ENCODE measurements at regions not wholly inside any gene's neighbourhood (a gene's known extent, or its start where the extent isn't known, plus 50 kb on each side); places are given as distances from the start of the nearest gene placed in this dataset.

GRCh38 chr4:136484996-136485395 lies 1047.3 kb downstream of the PCDH18 start:
- CTCF ChIA-PET: interaction anchor here (0.6 kb wide), 1 partner anchor 194 kb away, joined by 3 read pairs; no protein-coding TSS in a partner anchor
- no TSS peak for BruUV-seq (replicated peaks)
- no peaks in the 10 kb centered on the region for H3K79me2 ChIP-seq (ENCODE audit: low read length)

GRCh38 chr4:136476753-136477152 lies 1055.5 kb downstream of the PCDH18 start:
- DNase-seq (no peak), ATAC-seq (no peak)
- Histone ChIP-seq H3F3A (ENCODE audit: low read length, unreplicated experiment) (no peaks in the 10 kb centered on the region), H3K9me2 (replicated peaks; ENCODE audit: low read length) (no peaks in the 10 kb centered on the region), H2AFZ (ENCODE audit: low read length) (no peak overlapping the region), H3K27ac (ENCODE audit: low read length) (no peak overlapping the region), H3K27me3 (ENCODE audit: low read length) (no peaks in the 10 kb centered on the region), H3K4me3 (ENCODE audit: low read length) (no peak overlapping the region), H3K36me3 (ENCODE audit: low read depth, low read length) (no peaks in the 10 kb centered on the region), H3K79me2 (ENCODE audit: low read length) (no peaks in the 10 kb centered on the region), H4K20me1 (ENCODE audit: low read length) (no peaks in the 10 kb centered on the region), H3K9ac (ENCODE audit: low read length) (no peak overlapping the region), H3K9me3 (ENCODE audit: low read length) (no peaks in the 10 kb centered on the region), H3K4me1 (ENCODE audit: insufficient read depth, low read length) (no peaks in the 10 kb centered on the region), H3K4me2 (ENCODE audit: low read length) (no peak overlapping the region)
- BruUV-seq (replicated peaks): no TSS peak
- ChIA-PET CTCF (no interaction called here), POLR2A (ENCODE audit: unreplicated experiment) (no interaction called here)
- no peak for TF ChIP-seq EZH2 (IDR thresholded peaks at IDR 0.05; ENCODE audit: low read length, unreplicated experiment)
- TF ChIP-seq EZH2phosphoT487 (IDR thresholded peaks at IDR 0.05; ENCODE audit: borderline replicate concordance, low read length): no peak
- no peak for TF ChIP-seq CTCF (conservative IDR thresholded peaks at IDR 0.05; ENCODE audit: low read depth, low read length)
- intact Hi-C loops (cut with micrococcal nuclease): no loop called here

More at GRCh38 chr4:136484996-136485395, 1047.3 kb downstream of the PCDH18 start:
- TF ChIP-seq EZH2phosphoT487 (IDR thresholded peaks at IDR 0.05; ENCODE audit: borderline replicate concordance, low read length): no peak
- no peak for TF ChIP-seq CTCF (conservative IDR thresholded peaks at IDR 0.05; ENCODE audit: low read depth, low read length)
- TF ChIP-seq EZH2 (IDR thresholded peaks at IDR 0.05; ENCODE audit: low read length, unreplicated experiment): no peak
- no peak overlapping the region for H2AFZ ChIP-seq (ENCODE audit: low read length)
- POLR2A ChIA-PET (ENCODE audit: unreplicated experiment): no interaction called here
- H3K4me3 ChIP-seq (ENCODE audit: low read length): no peak overlapping the region
- DNase-seq (peak; percentile 2), ATAC-seq (no peak; the same call in 1 of the 2 replicates)
- no peaks in the 10 kb centered on the region for H3K4me1 ChIP-seq (ENCODE audit: insufficient read depth, low read length)
- intact Hi-C loops (cut with micrococcal nuclease): no loop called here
- H3K4me2 ChIP-seq (ENCODE audit: low read length): no peak overlapping the region
- no peaks in the 10 kb centered on the region for H3K36me3 ChIP-seq (ENCODE audit: low read depth, low read length)
- no peaks in the 10 kb centered on the region for H3K27me3 ChIP-seq (ENCODE audit: low read length)
- no peaks in the 10 kb centered on the region for H3F3A ChIP-seq (ENCODE audit: low read length, unreplicated experiment)
- no peak overlapping the region for H3K9ac ChIP-seq (ENCODE audit: low read length)
- no peak overlapping the region for H3K27ac ChIP-seq (ENCODE audit: low read length)
- no peaks in the 10 kb centered on the region for H3K9me3 ChIP-seq (ENCODE audit: low read length)
- H4K20me1 ChIP-seq (ENCODE audit: low read length): no peaks in the 10 kb centered on the region
- no peaks in the 10 kb centered on the region for H3K9me2 ChIP-seq (replicated peaks; ENCODE audit: low read length)

- H3F3A ChIP-seq (ENCODE audit: low read length, unreplicated experiment): no peaks in the 10 kb centered on the region
- H3K9me2 ChIP-seq (replicated peaks; ENCODE audit: low read length): no peaks in the 10 kb centered on the region
- no peaks in the 10 kb centered on the region for H3K9me3 ChIP-seq (ENCODE audit: low read length)
- intact Hi-C loops (cut with micrococcal nuclease): no loop called here
- H3K27ac ChIP-seq (ENCODE audit: low read length): no peak overlapping the region
- no TSS peak for BruUV-seq (replicated peaks)
- CTCF ChIA-PET: no interaction called here
- no peak for ATAC-seq
- H3K79me2 ChIP-seq (ENCODE audit: low read length): no peaks in the 10 kb centered on the region
- no peaks in the 10 kb centered on the region for H4K20me1 ChIP-seq (ENCODE audit: low read length)
- H3K4me1 ChIP-seq (ENCODE audit: insufficient read depth, low read length): no peaks in the 10 kb centered on the region
- DNase-seq: no peak
- H2AFZ ChIP-seq (ENCODE audit: low read length): no peak overlapping the region
- TF ChIP-seq EZH2phosphoT487 (IDR thresholded peaks at IDR 0.05; ENCODE audit: borderline replicate concordance, low read length) (no peak), CTCF (conservative IDR thresholded peaks at IDR 0.05; ENCODE audit: low read depth, low read length) (no peak), EZH2 (IDR thresholded peaks at IDR 0.05; ENCODE audit: low read length, unreplicated experiment) (no peak)
- no peaks in the 10 kb centered on the region for H3K27me3 ChIP-seq (ENCODE audit: low read length)
- POLR2A ChIA-PET (ENCODE audit: unreplicated experiment): no interaction called here
- H3K9ac ChIP-seq (ENCODE audit: low read length): no peak overlapping the region
- H3K4me2 ChIP-seq (ENCODE audit: low read length): no peak overlapping the region
- H3K36me3 ChIP-seq (ENCODE audit: low read depth, low read length): no peaks in the 10 kb centered on the region
- H3K4me3 ChIP-seq (ENCODE audit: low read length): no peak overlapping the region
Measured at GRCh38 chr4:136471051-136471450, 1061.2 kb downstream of the PCDH18 start.
